Tibial nerve (tissue), 4 donors: ENCODE measurements at regions not wholly inside any gene's neighbourhood (a gene's known extent, or its start where the extent isn't known, plus 50 kb on each side); places are given as distances from the start of the nearest gene placed in this dataset.

Experiments used
- DNase-seq, 2 donors: peaks; one replicate each; pipeline ENCODE4 v3.0.0-alpha.2; 2019; ENCODE audit warnings: low spot score in 2 of 2
- H3K27ac ChIP-seq, 4 donors: fragments of 200-600 bp; sonication (generic) in 3 of 4; one replicate each; pipeline ENCODE4 v1.5.1; 2017 to 2019; ENCODE audit warnings: mild to moderate bottlenecking in 1 of 4
- H3K27me3 ChIP-seq, 2 donors: fragments of 200-600 bp; sonication (generic) in 1 of 2; one replicate each; pipeline versions ENCODE4 v1.5.1 to v1.6.0; 2017 to 2019
- H3K36me3 ChIP-seq, 3 donors: fragments of 200-600 bp; sonication (generic); one replicate each; pipeline ENCODE4 v1.5.1; 2018 to 2019
- H3K4me1 ChIP-seq, 4 donors: fragments of 200-600 bp; sonication (generic) in 3 of 4; one replicate each; pipeline ENCODE4 v1.5.1; 2017 to 2019
- H3K4me3 ChIP-seq, 4 donors: fragments of 200-600 bp; sonication (generic) in 3 of 4; one replicate each; pipeline ENCODE4 v1.5.1; 2017 to 2019; ENCODE audit warnings: mild to moderate bottlenecking in 1 of 4, moderate library complexity in 1 of 4
- H3K9me3 ChIP-seq, 4 donors: fragments of 200-600 bp; sonication (generic) in 3 of 4; one replicate each; pipeline ENCODE4 v1.5.1; 2017 to 2019
- EP300 ChIP-seq, 2 donors: sonication (generic); formaldehyde crosslinking; IDR thresholded peaks; one replicate each; pipeline ENCODE4 v1.6.1; 2017; ENCODE audit warnings: antibody characterized with exemption in 2 of 2, mild to moderate bottlenecking in 1 of 2
- POLR2A ChIP-seq, 2 donors: fragments of 450-650 bp; IDR thresholded peaks; one replicate each; pipeline ENCODE4 v1.6.1; 2017; ENCODE audit warnings: antibody characterized with exemption in 2 of 2, mild to moderate bottlenecking in 2 of 2, moderate library complexity in 2 of 2
- WGBS, 2 donors: methylation state at CpG; one replicate each; pipeline ENCODE4 v1.1.5; 2018; 5-methylcytosine and 5-hydroxymethylcytosine counted together
- TF ChIP-seq, protein P1 (sequence below), 5 experiments: fragments of 200-600 bp in 3 of 5; fragments of 450-650 bp in 2 of 5; sonication (generic) in 3 of 5; IDR thresholded peaks; one replicate each; pipeline ENCODE4 v1.5.1; 2016 to 2019; ENCODE audit warnings: antibody characterized with exemption in 5 of 5, mild to moderate bottlenecking in 3 of 5, moderate library complexity in 2 of 5

DNA sequence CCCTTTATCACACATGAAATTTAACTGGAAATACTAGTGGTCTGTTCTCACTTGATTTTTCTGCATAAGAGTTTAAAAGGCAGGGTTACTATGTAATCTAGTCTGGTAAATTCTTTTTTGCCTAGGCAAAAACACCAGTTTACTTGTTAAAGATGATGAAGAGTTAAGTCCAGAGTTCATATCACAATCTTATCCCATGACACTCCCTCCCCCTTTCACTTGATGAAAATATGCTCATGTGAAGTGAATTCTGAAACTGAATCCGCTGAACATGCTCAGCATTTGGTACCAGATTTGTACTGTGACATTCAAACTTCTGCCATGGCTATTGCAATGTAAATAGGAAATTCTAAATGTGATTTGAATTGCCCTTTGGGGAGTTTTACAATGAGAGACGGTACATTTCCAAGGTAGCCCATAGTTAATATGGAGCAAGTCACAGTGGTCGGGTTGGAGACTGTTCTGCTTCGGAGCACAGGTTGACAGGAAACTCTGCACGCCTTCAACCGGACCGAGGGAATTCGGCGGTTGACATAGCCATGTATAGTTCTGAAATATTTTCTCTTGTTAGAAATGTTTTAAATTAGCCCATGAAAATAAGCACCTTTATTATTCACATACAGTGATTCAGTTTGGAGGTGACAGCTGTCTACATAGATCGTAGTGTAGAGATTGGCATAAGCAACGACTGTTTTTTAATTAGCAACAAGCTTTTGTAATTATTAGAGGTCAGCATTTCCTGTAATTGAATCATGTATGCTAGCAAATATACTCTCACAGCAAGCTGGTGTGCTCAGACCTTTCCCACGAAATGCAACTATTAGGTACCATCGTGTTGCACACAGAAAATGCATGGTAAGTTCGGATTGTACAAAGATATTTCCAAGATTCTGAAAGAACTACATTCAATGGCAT is 768.6 kb upstream of the GOLIM4 start:
- TF ChIP-seq POLR2A (IDR thresholded peaks at IDR 0.05): no peak
- TF ChIP-seq, protein P1, sequence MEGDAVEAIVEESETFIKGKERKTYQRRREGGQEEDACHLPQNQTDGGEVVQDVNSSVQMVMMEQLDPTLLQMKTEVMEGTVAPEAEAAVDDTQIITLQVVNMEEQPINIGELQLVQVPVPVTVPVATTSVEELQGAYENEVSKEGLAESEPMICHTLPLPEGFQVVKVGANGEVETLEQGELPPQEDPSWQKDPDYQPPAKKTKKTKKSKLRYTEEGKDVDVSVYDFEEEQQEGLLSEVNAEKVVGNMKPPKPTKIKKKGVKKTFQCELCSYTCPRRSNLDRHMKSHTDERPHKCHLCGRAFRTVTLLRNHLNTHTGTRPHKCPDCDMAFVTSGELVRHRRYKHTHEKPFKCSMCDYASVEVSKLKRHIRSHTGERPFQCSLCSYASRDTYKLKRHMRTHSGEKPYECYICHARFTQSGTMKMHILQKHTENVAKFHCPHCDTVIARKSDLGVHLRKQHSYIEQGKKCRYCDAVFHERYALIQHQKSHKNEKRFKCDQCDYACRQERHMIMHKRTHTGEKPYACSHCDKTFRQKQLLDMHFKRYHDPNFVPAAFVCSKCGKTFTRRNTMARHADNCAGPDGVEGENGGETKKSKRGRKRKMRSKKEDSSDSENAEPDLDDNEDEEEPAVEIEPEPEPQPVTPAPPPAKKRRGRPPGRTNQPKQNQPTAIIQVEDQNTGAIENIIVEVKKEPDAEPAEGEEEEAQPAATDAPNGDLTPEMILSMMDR (IDR thresholded peaks at IDR 0.05): no peak
- TF ChIP-seq EP300 (IDR thresholded peaks at IDR 0.05): no peak
- Histone ChIP-seq H3K27me3 (no peaks in the 10 kb centered on the region), H3K4me3 (no peak overlapping the region), H3K27ac (no peak overlapping the region), H3K36me3 (no peaks in the 10 kb centered on the region), H3K4me1 (no peaks in the 10 kb centered on the region), H3K9me3 (no peaks in the 10 kb centered on the region)
- 56 to 63% methylated on average over 14 of the region's 14 CpGs for WGBS, 2 donors
- no peak for DNase-seq

DNA sequence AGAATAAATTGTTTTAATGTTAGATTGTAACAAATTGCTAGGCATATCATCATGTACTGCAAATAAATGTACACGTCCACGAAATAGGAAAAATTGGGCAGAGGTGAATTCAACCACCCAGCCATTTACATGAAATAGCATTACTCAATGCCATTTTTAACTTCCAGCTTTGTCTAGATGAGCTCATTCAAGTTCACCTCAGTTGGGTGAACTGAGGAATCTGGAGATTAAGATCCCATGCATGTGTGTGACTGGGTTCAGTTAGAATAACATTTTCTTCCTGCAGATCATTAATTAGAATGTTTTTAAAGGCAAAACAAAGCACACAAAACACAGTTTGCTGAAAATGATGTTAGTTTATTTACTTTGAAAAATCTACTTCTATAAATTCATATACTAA is 767.8 kb upstream of the GOLIM4 start:
- no peak for TF ChIP-seq POLR2A (IDR thresholded peaks at IDR 0.05)
- TF ChIP-seq EP300 (IDR thresholded peaks at IDR 0.05): no peak
- TF ChIP-seq, protein P1 (IDR thresholded peaks at IDR 0.05): no peak
- H3K4me3 ChIP-seq: no peak overlapping the region
- H3K4me1 ChIP-seq: no peaks in the 10 kb centered on the region
- H3K27ac ChIP-seq: no peak overlapping the region
- no peaks in the 10 kb centered on the region for H3K27me3 ChIP-seq
- 79 to 81% methylated on average over 2 of the region's 2 CpGs for WGBS, 2 donors
- H3K36me3 ChIP-seq: no peaks in the 10 kb centered on the region
- no peaks in the 10 kb centered on the region for H3K9me3 ChIP-seq
- DNase-seq: no peak

DNA sequence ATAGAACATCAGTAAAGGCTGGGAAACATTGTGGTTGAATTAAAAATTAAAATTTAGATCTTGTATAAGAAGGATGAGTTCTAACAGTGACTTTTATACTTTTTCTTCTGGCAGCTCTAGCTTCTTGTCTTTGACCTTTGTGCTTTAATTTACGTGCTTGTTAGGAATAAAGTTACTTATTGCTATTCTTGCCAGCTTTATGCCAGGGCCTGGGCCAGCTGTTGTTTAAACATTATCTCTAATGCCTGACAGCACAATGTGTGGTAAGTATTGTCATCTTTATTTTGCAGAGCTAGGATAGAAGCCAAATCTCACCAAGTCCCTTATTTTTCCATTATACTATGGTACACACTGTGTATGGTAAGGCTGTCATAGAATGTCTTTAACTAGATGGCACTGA is 766.7 kb upstream of the GOLIM4 start:
- no peaks in the 10 kb centered on the region for H3K36me3 ChIP-seq
- no peaks in the 10 kb centered on the region for H3K27me3 ChIP-seq
- TF ChIP-seq, protein P1 (IDR thresholded peaks at IDR 0.05): no peak
- TF ChIP-seq EP300 (IDR thresholded peaks at IDR 0.05) (no peak), POLR2A (IDR thresholded peaks at IDR 0.05) (no peak)
- H3K27ac ChIP-seq: no peak overlapping the region
- no peak for DNase-seq
- H3K4me1 ChIP-seq: no peaks in the 10 kb centered on the region
- H3K4me3 ChIP-seq: no peak overlapping the region
- 43 to 52% methylated on average over 1 of the region's 1 CpG for WGBS, 2 donors
- H3K9me3 ChIP-seq: no peaks in the 10 kb centered on the region

DNA sequence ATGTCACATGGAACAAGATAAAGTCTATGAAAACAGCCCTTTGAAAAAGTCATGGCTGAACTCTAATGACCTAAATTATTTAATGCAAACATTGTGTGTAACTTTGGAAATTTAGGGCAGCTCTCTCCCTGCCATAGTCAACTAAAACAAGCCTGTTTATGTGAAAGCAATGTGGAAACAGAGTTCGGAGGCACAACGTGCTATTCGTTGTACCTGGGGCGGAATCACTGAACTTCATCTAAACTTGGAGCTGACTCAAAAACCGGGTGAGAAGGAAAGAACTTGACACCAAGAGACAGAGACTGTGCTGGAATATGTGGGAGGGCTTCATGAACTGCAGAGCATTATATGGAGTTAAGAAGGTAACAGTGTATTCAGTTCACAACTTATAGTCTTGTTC is 764.9 kb upstream of the GOLIM4 start:
- H3K36me3 ChIP-seq: no peaks in the 10 kb centered on the region
- DNase-seq: no peak
- H3K27ac ChIP-seq: no peak overlapping the region
- TF ChIP-seq POLR2A (IDR thresholded peaks at IDR 0.05): no peak
- no peaks in the 10 kb centered on the region for H3K4me1 ChIP-seq
- WGBS, 2 donors: 73 to 79% methylated on average over 5 of the region's 5 CpGs
- H3K4me3 ChIP-seq: no peak overlapping the region
- no peaks in the 10 kb centered on the region for H3K27me3 ChIP-seq
- peaks cover 0 to 3% (median 0%) of the 10 kb centered on the region in 4 donors for H3K9me3 ChIP-seq

DNA sequence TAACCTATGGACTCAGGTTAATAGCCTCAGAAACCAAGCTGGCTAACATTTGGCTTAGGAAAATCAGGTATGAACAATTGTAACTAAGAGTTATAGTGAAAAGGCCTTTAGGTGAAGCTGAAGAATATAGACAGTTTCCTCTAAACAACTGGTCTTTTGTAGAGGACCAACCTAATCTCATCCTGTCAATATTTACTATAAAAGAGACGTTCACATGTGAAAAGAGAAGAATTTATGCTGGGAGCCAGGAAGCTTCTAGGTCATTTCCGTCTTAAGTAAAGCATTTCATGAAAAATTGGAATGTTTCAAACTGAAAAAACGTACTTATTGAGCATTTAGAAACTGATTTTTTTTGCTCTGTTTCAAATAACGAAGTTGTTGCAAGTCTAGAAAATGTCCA is 764.3 kb upstream of the GOLIM4 start:
- no peaks in the 10 kb centered on the region for H3K27me3 ChIP-seq
- whole genome bisulfite sequencing, 2 donors: 57 to 69% methylated on average over 4 of the region's 4 CpGs
- peaks cover 0 to 3% (median 0%) of the 10 kb centered on the region in 4 donors for H3K9me3 ChIP-seq

More for the DNA sequence above, 764.3 kb upstream of the GOLIM4 start:
- Histone ChIP-seq H3K27ac (no peak overlapping the region), H3K4me3 (no peak overlapping the region), H3K4me1 (no peaks in the 10 kb centered on the region), H3K36me3 (no peaks in the 10 kb centered on the region)
- no peak for TF ChIP-seq POLR2A (IDR thresholded peaks at IDR 0.05)
- TF ChIP-seq, protein P1 (IDR thresholded peaks at IDR 0.05): no peak
- TF ChIP-seq EP300 (IDR thresholded peaks at IDR 0.05): no peak
- DNase-seq: no peak
